Stimulated activated CD4-positive, alpha-beta T cell treated with anti-CD3 and anti-CD28 coated beads, Interleukin-2, amount 100 ng/mL, for 24 hours (primary cell): ENCODE measurements at regions not wholly inside any gene's neighbourhood (a gene's known extent, or its start where the extent isn't known, plus 50 kb on each side); places are given as distances from the start of the nearest gene placed in this dataset.
"Not testable (repeated sequence)": the region's sequence is repeated elsewhere in the genome, so short reads cannot be mapped to it uniquely, and the experiment has no call there.

Source experiments
- DNase-seq, 2 donors: peaks; one replicate each; pipeline ENCODE4 v3.0.0-alpha.2; 2020

GRCh38 chr17:30686538-30687479, 137.7 kb downstream of the CRLF3 start:
- not testable (repeated sequence) for DNase-seq

GRCh38 chr17:30682280-30682679, 142.2 kb downstream of the CRLF3 start:
- DNase-seq, result not testable (repeated sequence)

- DNase-seq, result not testable (repeated sequence)
Observed at GRCh38 chr17:30680681-30681080, 143.8 kb downstream of the CRLF3 start.

GRCh38 chr17:30677550-30678249, 146.8 kb downstream of the CRLF3 start:
- no peak for DNase-seq

GRCh38 chr17:30675777-30676492, 148.6 kb downstream of the CRLF3 start:
- not testable (repeated sequence) for DNase-seq

- not testable (repeated sequence) for DNase-seq
Observed at GRCh38 chr17:30669217-30669649, 155.3 kb downstream of the CRLF3 start.

- DNase-seq, result not testable (repeated sequence)
Observed at GRCh38 chr17:30668360-30669181, 155.9 kb downstream of the CRLF3 start.

GRCh38 chr17:30667657-30668359, 156.7 kb downstream of the CRLF3 start:
- DNase-seq, result peak in 1 of 2 donors; percentile 27

GRCh38 chr17:30666838-30667656, 157.4 kb downstream of the CRLF3 start:
- DNase-seq, result not testable (repeated sequence)

GRCh38 chr17:30663727-30664455, 160.6 kb downstream of the CRLF3 start:
- DNase-seq, result not testable (repeated sequence)

GRCh38 chr17:30657148-30657547, 167.3 kb downstream of the CRLF3 start:
- DNase-seq, result not testable (repeated sequence)

GRCh38 chr17:30653038-30653437, 171.5 kb downstream of the CRLF3 start:
- not testable (repeated sequence) for DNase-seq

- not testable (repeated sequence) for DNase-seq
Observed at GRCh38 chr17:30650149-30650548, 172.9 kb downstream of the GOSR1 start.

GRCh38 chr17:30648015-30648620, 170.9 kb downstream of the GOSR1 start:
- not testable (repeated sequence) for DNase-seq

GRCh38 chr17:30645875-30646274, 168.7 kb downstream of the GOSR1 start:
- not testable (repeated sequence) for DNase-seq

- DNase-seq, result not testable (repeated sequence)
Observed at GRCh38 chr17:30644713-30645112, 167.5 kb downstream of the GOSR1 start.

GRCh38 chr17:30644287-30644686, 167.1 kb downstream of the GOSR1 start:
- DNase-seq, result not testable (repeated sequence)

GRCh38 chr17:30641428-30641827, 164.2 kb downstream of the GOSR1 start:
- DNase-seq, result not testable (repeated sequence)

GRCh38 chr17:30639391-30639790, 162.2 kb downstream of the GOSR1 start:
- not testable (repeated sequence) for DNase-seq
